ENCODE measurements at regions not wholly inside any gene's neighbourhood (a gene's known extent, or its start where the extent isn't known, plus 50 kb on each side); places are given as distances from the start of the nearest gene placed in this dataset.
"Not testable (repeated sequence)": the region's sequence is repeated elsewhere in the genome, so short reads cannot be mapped to it uniquely, and the experiment has no call there.

DNA sequence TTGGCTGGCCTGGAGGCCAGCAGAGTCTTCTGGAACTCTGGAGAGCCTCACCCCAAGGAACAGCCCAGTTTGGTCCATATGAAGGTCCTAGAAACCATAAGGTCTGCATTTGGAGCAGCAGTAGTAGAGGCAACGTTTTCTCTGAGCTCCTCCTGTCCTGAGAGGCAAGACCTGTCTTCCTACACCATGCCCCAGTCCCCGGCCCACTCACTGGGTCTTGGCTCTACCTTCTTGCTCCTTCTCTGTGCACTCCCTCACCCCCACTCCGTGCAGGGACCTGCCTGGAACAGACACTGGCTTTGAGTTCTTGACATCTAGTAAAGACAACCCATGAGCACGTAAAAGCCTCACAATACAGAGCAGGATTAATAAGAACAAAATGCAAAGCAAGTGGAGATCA lies 76.6 kb downstream of the CHRD start:
- no peak for DNase-seq (ENCODE audit: insufficient read length, low spot score)
- no peak for FAIRE-seq
- TF ChIP-seq POLR2AphosphoS5 (IDR thresholded peaks at IDR 0.05; ENCODE audit: low read depth, low read length) (no peak), POU2F2 (IDR thresholded peaks at IDR 0.05; ENCODE audit: low read depth, low read length) (no peak)

- FAIRE-seq (no peak), DNase-seq (ENCODE audit: insufficient read length, low spot score) (no peak)
- TF ChIP-seq POLR2A (IDR thresholded peaks at IDR 0.05; ENCODE audit: low read depth, low read length): no peak
- TF ChIP-seq PAX5 (IDR thresholded peaks at IDR 0.05; ENCODE audit: insufficient read depth, low read length, severe bottlenecking): no peak
- TF ChIP-seq POU2F2 (IDR thresholded peaks at IDR 0.05; ENCODE audit: low read depth, low read length): no peak
- no peak for TF ChIP-seq POLR2AphosphoS5 (IDR thresholded peaks at IDR 0.05; ENCODE audit: low read depth, low read length)
- TF ChIP-seq TAF1 (IDR thresholded peaks at IDR 0.05; ENCODE audit: low read depth, low read length): no peak
- no peak for TF ChIP-seq SPI1 (IDR thresholded peaks at IDR 0.05; ENCODE audit: low read depth, low read length)
These were observed 77.5 kb downstream of the CHRD start for GRCh38 chr3:184457329-184457728.

GRCh38 chr3:184457784-184458377 lies 78.0 kb downstream of the CHRD start:
- not testable (repeated sequence) for DNase-seq (ENCODE audit: insufficient read length, low spot score); FAIRE-seq

DNA sequence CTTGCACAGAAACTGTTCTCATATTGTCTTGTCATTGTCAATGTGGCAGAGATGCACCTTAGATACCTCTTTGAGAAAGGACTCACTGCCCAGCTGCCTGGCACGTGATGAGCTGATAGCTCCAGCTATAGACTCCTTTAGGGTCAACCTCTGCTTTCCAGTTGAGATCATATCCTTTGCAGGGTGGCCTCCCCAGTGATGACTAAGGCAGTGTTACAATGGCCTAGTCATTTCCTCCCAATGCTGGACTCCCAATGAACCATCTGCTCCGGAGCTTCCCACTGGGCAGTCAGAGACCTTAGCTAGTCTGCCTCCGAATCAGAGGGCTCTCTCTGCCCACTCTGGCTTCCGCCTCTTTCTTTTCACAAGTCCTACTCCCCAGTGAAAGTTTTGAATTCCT lies 79.5 kb downstream of the CHRD start:
- FAIRE-seq (no peak), DNase-seq (ENCODE audit: insufficient read length, low spot score) (no peak)
- no peak for TF ChIP-seq POLR2A (IDR thresholded peaks at IDR 0.05; ENCODE audit: low read depth, low read length)
- TF ChIP-seq POLR2AphosphoS5 (IDR thresholded peaks at IDR 0.05; ENCODE audit: low read depth, low read length): no peak
- no peak for TF ChIP-seq TAF1 (IDR thresholded peaks at IDR 0.05; ENCODE audit: low read depth, low read length)
- TF ChIP-seq SPI1 (IDR thresholded peaks at IDR 0.05; ENCODE audit: low read depth, low read length): no peak
- TF ChIP-seq PAX5 (IDR thresholded peaks at IDR 0.05; ENCODE audit: insufficient read depth, low read length, severe bottlenecking): no peak
- TF ChIP-seq POU2F2 (IDR thresholded peaks at IDR 0.05; ENCODE audit: low read depth, low read length): no peak

DNA sequence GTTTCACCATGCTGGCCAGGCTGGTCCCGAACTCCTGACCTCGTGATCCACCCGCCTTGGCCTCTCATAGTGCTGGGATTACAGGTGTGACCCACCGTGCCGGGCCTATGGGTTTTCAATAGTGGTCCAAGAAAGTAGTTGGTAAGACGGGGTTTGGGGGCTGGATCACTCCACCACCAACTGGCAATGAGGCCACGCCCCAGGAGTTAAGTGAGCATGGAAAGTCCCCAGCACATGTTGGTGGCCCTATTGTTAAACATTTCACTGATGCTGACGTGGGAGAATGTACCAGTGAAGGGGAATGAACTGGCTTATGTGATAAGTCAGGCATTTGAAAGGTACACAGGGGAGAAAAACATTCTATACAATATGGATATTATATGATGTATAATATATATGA lies 80.4 kb downstream of the CHRD start:
- no peak for TF ChIP-seq POU2F2 (IDR thresholded peaks at IDR 0.05; ENCODE audit: low read depth, low read length)
- no peak for TF ChIP-seq PAX5 (IDR thresholded peaks at IDR 0.05; ENCODE audit: insufficient read depth, low read length, severe bottlenecking)
- no peak for TF ChIP-seq POLR2A (IDR thresholded peaks at IDR 0.05; ENCODE audit: low read depth, low read length)
- TF ChIP-seq TAF1 (IDR thresholded peaks at IDR 0.05; ENCODE audit: low read depth, low read length): no peak
- TF ChIP-seq SPI1 (IDR thresholded peaks at IDR 0.05; ENCODE audit: low read depth, low read length): no peak
- no peak for TF ChIP-seq POLR2AphosphoS5 (IDR thresholded peaks at IDR 0.05; ENCODE audit: low read depth, low read length)
- DNase-seq (ENCODE audit: insufficient read length, low spot score) (no peak), FAIRE-seq (no peak)

GRCh38 chr3:184461219-184461618 lies 81.4 kb downstream of the CHRD start:
- TF ChIP-seq PAX5 (IDR thresholded peaks at IDR 0.05; ENCODE audit: insufficient read depth, low read length, severe bottlenecking) (no peak), POLR2AphosphoS5 (IDR thresholded peaks at IDR 0.05; ENCODE audit: low read depth, low read length) (no peak), SPI1 (IDR thresholded peaks at IDR 0.05; ENCODE audit: low read depth, low read length) (no peak), POU2F2 (IDR thresholded peaks at IDR 0.05; ENCODE audit: low read depth, low read length) (no peak), POLR2A (IDR thresholded peaks at IDR 0.05; ENCODE audit: low read depth, low read length) (no peak), TAF1 (IDR thresholded peaks at IDR 0.05; ENCODE audit: low read depth, low read length) (no peak)
- DNase-seq (ENCODE audit: insufficient read length, low spot score) (no peak), FAIRE-seq (no peak)

DNA sequence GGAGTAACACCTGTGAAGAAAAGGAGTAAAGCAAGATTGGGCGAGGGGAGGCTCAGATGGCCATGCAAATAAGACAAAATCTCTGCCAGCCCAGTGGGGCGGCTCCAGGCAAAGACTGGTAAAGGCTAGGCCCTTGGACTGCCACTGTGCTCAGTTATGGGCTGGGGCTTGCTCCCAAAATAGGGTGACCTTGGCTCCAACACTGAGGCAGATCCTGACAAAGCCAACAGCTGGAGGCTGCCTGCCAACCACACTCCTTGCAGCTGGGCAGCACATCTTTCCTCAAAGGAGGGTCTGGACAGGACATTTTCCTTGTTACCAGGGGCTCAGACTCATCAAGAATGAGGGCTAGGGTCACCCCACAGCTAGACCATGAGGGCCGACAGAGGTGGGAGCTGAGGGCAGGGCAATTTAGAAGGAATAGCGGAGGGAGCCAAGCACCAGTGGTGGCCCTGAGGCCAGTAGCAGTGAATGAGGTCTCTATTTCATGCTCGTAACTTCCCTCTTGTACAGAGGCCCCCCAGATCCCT lies 86.1 kb downstream of the CHRD start:
- no peak for FAIRE-seq
- DNase-seq (ENCODE audit: insufficient read length, low spot score): no peak
- TF ChIP-seq TAF1 (IDR thresholded peaks at IDR 0.05; ENCODE audit: low read depth, low read length): no peak
- TF ChIP-seq POU2F2 (IDR thresholded peaks at IDR 0.05; ENCODE audit: low read depth, low read length): no peak
- TF ChIP-seq POLR2AphosphoS5 (IDR thresholded peaks at IDR 0.05; ENCODE audit: low read depth, low read length): no peak
- no peak for TF ChIP-seq SPI1 (IDR thresholded peaks at IDR 0.05; ENCODE audit: low read depth, low read length)
- no peak for TF ChIP-seq POLR2A (IDR thresholded peaks at IDR 0.05; ENCODE audit: low read depth, low read length)
- no peak for TF ChIP-seq PAX5 (IDR thresholded peaks at IDR 0.05; ENCODE audit: insufficient read depth, low read length, severe bottlenecking)

DNA sequence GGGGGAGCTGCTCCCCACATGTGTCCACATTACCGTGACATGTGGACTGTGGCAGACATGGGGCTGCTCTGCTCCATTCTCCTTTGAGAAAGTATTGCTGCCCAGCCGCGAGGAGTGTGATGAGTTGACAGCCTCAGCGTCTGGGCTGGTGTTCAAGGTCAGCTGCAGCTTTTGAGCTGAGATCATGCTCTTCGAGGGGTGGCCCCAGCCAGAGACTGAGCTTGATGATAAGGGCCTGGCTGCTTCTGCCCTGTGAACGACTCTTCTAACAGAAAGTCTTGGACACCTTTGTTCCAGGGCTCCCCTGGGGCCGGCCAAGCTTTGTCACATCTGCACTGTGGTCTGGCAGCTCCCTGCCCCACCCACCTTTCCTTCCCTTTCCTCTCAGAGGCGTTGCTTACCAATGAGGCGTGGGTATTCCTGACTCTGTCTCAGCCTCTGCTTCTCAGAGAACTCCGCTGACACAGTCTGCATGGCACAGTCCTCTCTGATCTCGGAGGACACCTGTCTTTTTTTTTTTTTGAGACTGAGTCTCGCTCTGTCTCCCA lies 86.6 kb downstream of the CHRD start:
- FAIRE-seq: no peak
- TF ChIP-seq POLR2A (IDR thresholded peaks at IDR 0.05; ENCODE audit: low read depth, low read length) (no peak), PAX5 (IDR thresholded peaks at IDR 0.05; ENCODE audit: insufficient read depth, low read length, severe bottlenecking) (no peak), POU2F2 (IDR thresholded peaks at IDR 0.05; ENCODE audit: low read depth, low read length) (no peak), POLR2AphosphoS5 (IDR thresholded peaks at IDR 0.05; ENCODE audit: low read depth, low read length) (no peak), TAF1 (IDR thresholded peaks at IDR 0.05; ENCODE audit: low read depth, low read length) (no peak), SPI1 (IDR thresholded peaks at IDR 0.05; ENCODE audit: low read depth, low read length) (no peak)
- DNase-seq (ENCODE audit: insufficient read length, low spot score): no peak

DNA sequence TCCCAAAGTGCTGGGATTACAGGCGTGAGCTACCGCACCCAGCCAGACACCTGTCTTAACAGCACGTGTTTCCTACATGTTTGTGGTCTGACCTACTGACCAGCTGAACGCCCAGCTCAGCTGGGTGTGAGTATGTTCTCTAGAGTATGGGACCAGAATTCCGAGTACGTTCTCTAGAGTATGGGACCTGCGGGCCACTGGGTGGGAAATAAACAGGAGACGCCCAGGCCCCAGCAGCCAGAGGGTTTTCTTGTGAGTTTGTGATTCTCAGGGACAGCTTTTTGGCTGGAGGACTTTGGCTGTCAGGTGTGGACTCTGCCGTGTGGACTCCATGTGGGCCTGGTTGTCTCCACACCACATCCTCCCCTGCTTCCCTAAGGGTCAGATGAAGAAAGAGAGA lies 87.3 kb downstream of the CHRD start:
- no peak for TF ChIP-seq POLR2A (IDR thresholded peaks at IDR 0.05; ENCODE audit: low read depth, low read length)
- TF ChIP-seq POU2F2 (IDR thresholded peaks at IDR 0.05; ENCODE audit: low read depth, low read length): no peak
- TF ChIP-seq PAX5 (IDR thresholded peaks at IDR 0.05; ENCODE audit: insufficient read depth, low read length, severe bottlenecking): no peak
- TF ChIP-seq SPI1 (IDR thresholded peaks at IDR 0.05; ENCODE audit: low read depth, low read length): no peak
- TF ChIP-seq POLR2AphosphoS5 (IDR thresholded peaks at IDR 0.05; ENCODE audit: low read depth, low read length): no peak
- no peak for TF ChIP-seq TAF1 (IDR thresholded peaks at IDR 0.05; ENCODE audit: low read depth, low read length)
- no peak for DNase-seq (ENCODE audit: insufficient read length, low spot score)
- no peak for FAIRE-seq

DNA sequence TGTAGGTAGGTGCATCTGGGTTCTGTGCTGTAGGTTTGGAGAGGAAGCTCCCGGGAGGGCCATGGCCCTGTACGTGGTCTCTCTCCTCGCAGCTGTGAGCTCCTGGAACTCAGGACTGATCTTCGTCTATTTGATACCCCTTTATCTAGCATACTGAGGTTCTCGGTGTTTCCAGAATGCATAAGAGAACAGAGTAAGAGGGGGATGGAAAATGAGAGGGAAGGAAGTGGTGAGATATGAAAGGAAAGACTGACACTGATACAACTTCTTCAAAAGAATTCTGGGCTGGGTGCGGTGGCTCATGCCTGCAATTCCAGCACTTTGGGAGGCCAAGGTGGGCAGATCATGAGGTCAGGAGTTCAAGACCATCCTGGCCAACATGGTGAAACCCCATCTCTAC lies 90.7 kb downstream of the CHRD start:
- TF ChIP-seq POU2F2 (IDR thresholded peaks at IDR 0.05; ENCODE audit: low read depth, low read length): no peak
- TF ChIP-seq TAF1 (IDR thresholded peaks at IDR 0.05; ENCODE audit: low read depth, low read length): no peak
- no peak for TF ChIP-seq POLR2AphosphoS5 (IDR thresholded peaks at IDR 0.05; ENCODE audit: low read depth, low read length)
- TF ChIP-seq POLR2A (IDR thresholded peaks at IDR 0.05; ENCODE audit: low read depth, low read length): no peak
- TF ChIP-seq SPI1 (IDR thresholded peaks at IDR 0.05; ENCODE audit: low read depth, low read length): no peak
- TF ChIP-seq PAX5 (IDR thresholded peaks at IDR 0.05; ENCODE audit: insufficient read depth, low read length, severe bottlenecking): no peak
- FAIRE-seq (no peak), DNase-seq (ENCODE audit: insufficient read length, low spot score) (no peak)

Data from GM12891 (cell line).